ENCODE measurements at regions not wholly inside any gene's neighbourhood (a gene's known extent, or its start where the extent isn't known, plus 50 kb on each side); places are given as distances from the start of the nearest gene placed in this dataset.

DNA sequence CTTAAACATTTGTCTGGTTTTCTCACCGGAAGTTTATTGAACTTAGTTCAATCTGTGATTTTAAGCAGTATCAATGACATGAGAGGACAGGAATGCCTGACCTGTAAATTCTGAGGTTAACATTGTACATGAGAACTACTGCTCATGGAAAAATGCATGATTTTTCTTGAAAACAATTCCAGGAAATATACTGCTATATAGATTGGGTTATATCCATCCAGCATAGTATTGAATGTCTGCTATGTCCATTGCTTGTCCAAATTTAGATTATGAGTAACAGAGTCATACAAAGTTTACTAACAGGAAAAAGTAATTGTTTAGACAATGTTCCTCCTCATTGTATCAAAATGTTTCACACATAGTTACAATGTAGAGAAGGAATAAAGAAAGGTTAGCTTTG lies 606.8 kb downstream of the DACH1 start:
- Histone ChIP-seq H4K8ac (ENCODE audit: low read length) (no peak overlapping the region), H2BK5ac (ENCODE audit: low read depth, low read length, poor library complexity, severe bottlenecking) (no peak overlapping the region), H3K27ac (ENCODE audit: low read length, poor library complexity, severe bottlenecking) (no peak overlapping the region), H3K79me1 (replicated peaks; ENCODE audit: low read length, poor library complexity, severe bottlenecking) (no peaks in the 10 kb centered on the region), H3K4ac (ENCODE audit: low read depth in 1 of 2, low read length in 2 of 2) (no peak overlapping the region), H3K9me3 (ENCODE audit: control insufficient read depth, low read length) (no peaks in the 10 kb centered on the region), H3K36me3 (ENCODE audit: control insufficient read depth in 1 of 2, insufficient read depth in 2 of 2, low read depth in 1 of 2, low read length in 2 of 2) (no peaks in the 10 kb centered on the region), H2AFZ (ENCODE audit: low read depth, low read length) (no peak overlapping the region), H2BK120ac (ENCODE audit: low read depth, low read length) (no peak overlapping the region), H2BK12ac (ENCODE audit: low read length in 2 of 2) (no peak overlapping the region), H3K4me2 (ENCODE audit: low read length, poor library complexity, severe bottlenecking) (no peak overlapping the region), H3K4me1 (ENCODE audit: control insufficient read depth, insufficient read depth, low read depth, low read length) (no peaks in the 10 kb centered on the region), H3K23ac (ENCODE audit: low read length in 2 of 2) (no peak overlapping the region), H3K4me3 (ENCODE audit: insufficient read depth in 1 of 2, low read depth in 1 of 2, low read length in 2 of 2) (no peak overlapping the region), H3K14ac (ENCODE audit: low read length in 2 of 2) (no peak overlapping the region), H3K18ac (ENCODE audit: low read depth in 1 of 2, low read length in 2 of 2) (no peak overlapping the region), H3K9ac (ENCODE audit: low read length) (no peak overlapping the region), H2BK15ac (ENCODE audit: low read depth, poor library complexity, severe bottlenecking) (no peak overlapping the region), H3K27me3 (ENCODE audit: control insufficient read depth in 1 of 2, insufficient read depth in 1 of 2, low read length in 2 of 2) (no peaks in the 10 kb centered on the region), H2AK5ac (ENCODE audit: low read length, severe bottlenecking) (no peak overlapping the region), H4K91ac (ENCODE audit: low read length) (no peak overlapping the region)
- DNase-seq = peak; percentile 5
- no CpG with 5 or more reads among the region's 1 CpG for WGBS

DNA sequence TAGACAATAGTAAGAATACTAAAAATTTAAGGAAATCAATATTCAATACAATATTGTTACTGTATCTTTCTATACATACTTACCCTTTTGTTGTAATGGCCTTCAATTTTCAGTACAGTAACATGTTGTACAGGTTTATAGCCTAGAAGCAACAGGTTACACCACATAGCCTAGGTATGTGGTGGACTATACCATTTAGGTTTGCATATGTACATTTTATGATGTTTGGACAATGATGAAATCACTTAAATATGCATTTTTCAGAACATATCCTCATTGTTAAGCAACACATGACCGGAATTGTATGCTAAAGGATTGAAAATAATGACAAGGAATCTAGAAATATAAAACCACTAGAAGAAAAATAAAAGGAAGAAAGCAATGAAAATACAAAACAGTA lies 611.4 kb downstream of the DACH1 start:
- H3K4me1 ChIP-seq (ENCODE audit: control insufficient read depth, insufficient read depth, low read depth, low read length) = no peaks in the 10 kb centered on the region
- H3K36me3 ChIP-seq (ENCODE audit: control insufficient read depth in 1 of 2, insufficient read depth in 2 of 2, low read depth in 1 of 2, low read length in 2 of 2) = no peaks in the 10 kb centered on the region
- H3K4me3 ChIP-seq (ENCODE audit: insufficient read depth in 1 of 2, low read depth in 1 of 2, low read length in 2 of 2) = no peak overlapping the region
- H2BK120ac ChIP-seq (ENCODE audit: low read depth, low read length) = no peak overlapping the region
- H3K27me3 ChIP-seq (ENCODE audit: control insufficient read depth in 1 of 2, insufficient read depth in 1 of 2, low read length in 2 of 2) = no peaks in the 10 kb centered on the region
- H3K9ac ChIP-seq (ENCODE audit: low read length) = no peak overlapping the region
- H3K18ac ChIP-seq (ENCODE audit: low read depth in 1 of 2, low read length in 2 of 2) = no peak overlapping the region
- no peaks in the 10 kb centered on the region for H3K9me3 ChIP-seq (ENCODE audit: control insufficient read depth, low read length)
- H2BK5ac ChIP-seq (ENCODE audit: low read depth, low read length, poor library complexity, severe bottlenecking) = no peak overlapping the region
- no peak overlapping the region for H3K4ac ChIP-seq (ENCODE audit: low read depth in 1 of 2, low read length in 2 of 2)
- no peak for DNase-seq
- no peaks in the 10 kb centered on the region for H3K79me1 ChIP-seq (replicated peaks; ENCODE audit: low read length, poor library complexity, severe bottlenecking)
- no CpG with 5 or more reads among the region's 1 CpG for WGBS
- H3K27ac ChIP-seq (ENCODE audit: low read length, poor library complexity, severe bottlenecking) = no peak overlapping the region
- no peak overlapping the region for H2BK12ac ChIP-seq (ENCODE audit: low read length in 2 of 2)
- H2BK15ac ChIP-seq (ENCODE audit: low read depth, poor library complexity, severe bottlenecking) = no peak overlapping the region
- no peak overlapping the region for H3K4me2 ChIP-seq (ENCODE audit: low read length, poor library complexity, severe bottlenecking)
- no peak overlapping the region for H4K8ac ChIP-seq (ENCODE audit: low read length)
- H2AK5ac ChIP-seq (ENCODE audit: low read length, severe bottlenecking) = no peak overlapping the region
- no peak overlapping the region for H4K91ac ChIP-seq (ENCODE audit: low read length)
- no peak overlapping the region for H3K14ac ChIP-seq (ENCODE audit: low read length in 2 of 2)
- H2AFZ ChIP-seq (ENCODE audit: low read depth, low read length) = no peak overlapping the region
- no peak overlapping the region for H3K23ac ChIP-seq (ENCODE audit: low read length in 2 of 2)

DNA sequence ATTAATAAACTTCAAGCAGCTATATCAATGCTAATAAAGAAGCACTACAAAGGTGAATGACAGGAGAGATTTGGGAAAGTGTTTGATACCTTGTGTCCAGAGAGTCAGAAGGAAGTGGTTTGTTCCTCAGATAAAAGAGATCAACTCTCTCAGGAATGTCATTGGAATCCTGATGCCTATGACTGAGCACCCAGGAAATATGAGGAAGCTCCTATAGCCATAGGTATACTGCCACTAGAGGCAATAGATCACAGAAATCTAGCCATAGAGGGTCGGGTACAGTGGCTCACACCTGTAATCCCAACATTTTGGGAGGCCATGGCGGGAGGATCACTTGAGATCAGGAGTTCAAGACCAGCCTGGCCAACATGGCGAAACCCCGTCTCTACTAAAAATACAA lies 612.6 kb downstream of the DACH1 start:
- H2AK5ac ChIP-seq (ENCODE audit: low read length, severe bottlenecking) = no peak overlapping the region
- 91% methylated on average over 4 of the region's 4 CpGs for WGBS

DNA sequence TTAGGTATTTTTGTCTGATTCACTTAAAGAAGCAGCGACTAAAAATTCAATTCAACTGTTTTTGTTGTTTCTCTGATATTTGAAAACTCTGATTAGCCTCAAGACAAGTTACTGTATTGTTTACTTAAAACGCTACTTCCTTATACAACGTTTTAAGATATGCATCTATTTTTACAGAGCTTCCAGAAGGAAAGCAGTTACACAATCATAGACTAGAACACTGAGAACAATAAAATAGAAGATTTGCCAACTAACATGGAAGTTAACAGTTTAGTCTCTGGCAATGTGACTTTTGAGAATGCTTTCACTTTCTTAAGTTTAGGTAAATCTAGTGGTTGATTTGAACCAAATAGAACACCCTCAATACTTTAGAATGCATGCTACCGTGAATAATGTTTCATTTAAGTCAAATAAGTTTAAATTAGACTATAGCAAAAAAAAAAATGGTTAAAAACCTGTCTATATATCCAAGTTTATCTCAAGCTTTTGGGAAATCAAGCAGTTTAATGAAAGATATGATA lies 614.8 kb downstream of the DACH1 start:
- Histone ChIP-seq H3K36me3 (ENCODE audit: control insufficient read depth in 1 of 2, insufficient read depth in 2 of 2, low read depth in 1 of 2, low read length in 2 of 2) (no peaks in the 10 kb centered on the region), H4K8ac (ENCODE audit: low read length) (no peak overlapping the region), H3K27me3 (ENCODE audit: control insufficient read depth in 1 of 2, insufficient read depth in 1 of 2, low read length in 2 of 2) (no peaks in the 10 kb centered on the region), H2BK12ac (ENCODE audit: low read length in 2 of 2) (no peak overlapping the region), H3K79me1 (replicated peaks; ENCODE audit: low read length, poor library complexity, severe bottlenecking) (no peaks in the 10 kb centered on the region), H4K91ac (ENCODE audit: low read length) (no peak overlapping the region), H3K4me3 (ENCODE audit: insufficient read depth in 1 of 2, low read depth in 1 of 2, low read length in 2 of 2) (no peak overlapping the region), H2BK5ac (ENCODE audit: low read depth, low read length, poor library complexity, severe bottlenecking) (no peak overlapping the region), H2BK15ac (ENCODE audit: low read depth, poor library complexity, severe bottlenecking) (no peak overlapping the region), H3K9ac (ENCODE audit: low read length) (no peak overlapping the region), H3K23ac (ENCODE audit: low read length in 2 of 2) (no peak overlapping the region), H3K9me3 (ENCODE audit: control insufficient read depth, low read length) (no peaks in the 10 kb centered on the region), H2BK120ac (ENCODE audit: low read depth, low read length) (no peak overlapping the region), H3K14ac (ENCODE audit: low read length in 2 of 2) (no peak overlapping the region), H3K27ac (ENCODE audit: low read length, poor library complexity, severe bottlenecking) (no peak overlapping the region), H2AK5ac (ENCODE audit: low read length, severe bottlenecking) (no peak overlapping the region), H2AFZ (ENCODE audit: low read depth, low read length) (no peak overlapping the region), H3K4me2 (ENCODE audit: low read length, poor library complexity, severe bottlenecking) (no peak overlapping the region), H3K4ac (ENCODE audit: low read depth in 1 of 2, low read length in 2 of 2) (no peak overlapping the region), H3K18ac (ENCODE audit: low read depth in 1 of 2, low read length in 2 of 2) (no peak overlapping the region), H3K4me1 (ENCODE audit: control insufficient read depth, insufficient read depth, low read depth, low read length) (no peaks in the 10 kb centered on the region)
- peak; percentile 57 for DNase-seq
- no CpG with 5 or more reads among the region's 4 CpGs for WGBS

More for the DNA sequence above, 612.6 kb downstream of the DACH1 start:
- no peak overlapping the region for H3K14ac ChIP-seq (ENCODE audit: low read length in 2 of 2)
- no peak overlapping the region for H2BK12ac ChIP-seq (ENCODE audit: low read length in 2 of 2)
- H3K27me3 ChIP-seq (ENCODE audit: control insufficient read depth in 1 of 2, insufficient read depth in 1 of 2, low read length in 2 of 2) = no peaks in the 10 kb centered on the region
- no peak overlapping the region for H3K27ac ChIP-seq (ENCODE audit: low read length, poor library complexity, severe bottlenecking)
- H3K4me1 ChIP-seq (ENCODE audit: control insufficient read depth, insufficient read depth, low read depth, low read length) = no peaks in the 10 kb centered on the region
- H3K23ac ChIP-seq (ENCODE audit: low read length in 2 of 2) = no peak overlapping the region
- H2BK5ac ChIP-seq (ENCODE audit: low read depth, low read length, poor library complexity, severe bottlenecking) = no peak overlapping the region
- no peak overlapping the region for H3K4me2 ChIP-seq (ENCODE audit: low read length, poor library complexity, severe bottlenecking)
- no peak overlapping the region for H2AFZ ChIP-seq (ENCODE audit: low read depth, low read length)
- no peaks in the 10 kb centered on the region for H3K9me3 ChIP-seq (ENCODE audit: control insufficient read depth, low read length)
- DNase-seq = no peak
- H3K9ac ChIP-seq (ENCODE audit: low read length) = no peak overlapping the region
- no peak overlapping the region for H3K18ac ChIP-seq (ENCODE audit: low read depth in 1 of 2, low read length in 2 of 2)
- H4K8ac ChIP-seq (ENCODE audit: low read length) = no peak overlapping the region
- no peaks in the 10 kb centered on the region for H3K36me3 ChIP-seq (ENCODE audit: control insufficient read depth in 1 of 2, insufficient read depth in 2 of 2, low read depth in 1 of 2, low read length in 2 of 2)
- no peaks in the 10 kb centered on the region for H3K79me1 ChIP-seq (replicated peaks; ENCODE audit: low read length, poor library complexity, severe bottlenecking)
- H4K91ac ChIP-seq (ENCODE audit: low read length) = no peak overlapping the region
- no peak overlapping the region for H3K4ac ChIP-seq (ENCODE audit: low read depth in 1 of 2, low read length in 2 of 2)
- no peak overlapping the region for H3K4me3 ChIP-seq (ENCODE audit: insufficient read depth in 1 of 2, low read depth in 1 of 2, low read length in 2 of 2)
- no peak overlapping the region for H2BK120ac ChIP-seq (ENCODE audit: low read depth, low read length)
- H2BK15ac ChIP-seq (ENCODE audit: low read depth, poor library complexity, severe bottlenecking) = no peak overlapping the region
